ENCODE measurements at regions not wholly inside any gene's neighbourhood (a gene's known extent, or its start where the extent isn't known, plus 50 kb on each side); places are given as distances from the start of the nearest gene placed in this dataset.

- TF ChIP-seq CTCF (IDR thresholded peaks at IDR 0.05) (no peak), FOXK1 (CRISPR knock-in tag; IDR thresholded peaks at IDR 0.05) (no peak), USF2 (CRISPR knock-in tag; IDR thresholded peaks at IDR 0.05) (no peak), FOXJ3 (CRISPR knock-in tag; IDR thresholded peaks at IDR 0.05; ENCODE audit: borderline replicate concordance) (no peak), MYBL2 (CRISPR knock-in tag; IDR thresholded peaks at IDR 0.05) (no peak)
These were observed 242.1 kb upstream of the HHIP start for GRCh38 chr4:144403893-144404292.

Measured in WTC11 (cell line).